ENCODE measurements at regions not wholly inside any gene's neighbourhood (a gene's known extent, or its start where the extent isn't known, plus 50 kb on each side); places are given as distances from the start of the nearest gene placed in this dataset.
A peak's percentile ranks its signal among the peaks of the same experiment; 100 is the strongest.

- DNase-seq (ENCODE audit: low spot score): peak; percentile 69
Observed at GRCh38 chr3:103055021-103055520, 620.3 kb downstream of the ZPLD1 start.

GRCh38 chr3:103056542-103056941 lies 621.7 kb downstream of the ZPLD1 start:
- DNase-seq (ENCODE audit: low spot score): no peak

GRCh38 chr3:103057003-103057402 lies 622.2 kb downstream of the ZPLD1 start:
- DNase-seq (ENCODE audit: low spot score): peak; percentile 29

- DNase-seq (ENCODE audit: low spot score): no peak
Observed at GRCh38 chr3:103057487-103057886, 622.7 kb downstream of the ZPLD1 start.

DNA sequence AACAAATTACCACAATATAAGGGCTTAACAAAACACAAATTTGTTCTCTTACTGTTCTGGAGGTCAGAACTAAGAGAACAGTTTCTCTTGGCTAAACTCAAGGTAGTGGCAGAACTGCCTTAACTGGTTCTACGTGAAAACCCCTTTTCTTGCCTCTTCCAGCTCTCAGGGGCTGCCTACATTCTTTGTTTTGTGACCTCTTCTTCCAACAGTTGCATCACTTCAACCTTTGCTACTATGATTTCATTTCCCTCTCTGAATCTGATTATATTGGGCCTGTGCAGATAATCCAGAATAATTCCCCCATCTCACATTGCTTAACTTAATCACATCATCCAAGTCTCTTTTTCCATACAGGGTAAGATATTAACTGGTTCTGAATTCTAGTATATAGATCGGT lies 624.6 kb downstream of the ZPLD1 start:
- no peak for DNase-seq (ENCODE audit: low spot score)

GRCh38 chr3:103060242-103060641 lies 625.4 kb downstream of the ZPLD1 start:
- no peak for DNase-seq (ENCODE audit: low spot score)

DNA sequence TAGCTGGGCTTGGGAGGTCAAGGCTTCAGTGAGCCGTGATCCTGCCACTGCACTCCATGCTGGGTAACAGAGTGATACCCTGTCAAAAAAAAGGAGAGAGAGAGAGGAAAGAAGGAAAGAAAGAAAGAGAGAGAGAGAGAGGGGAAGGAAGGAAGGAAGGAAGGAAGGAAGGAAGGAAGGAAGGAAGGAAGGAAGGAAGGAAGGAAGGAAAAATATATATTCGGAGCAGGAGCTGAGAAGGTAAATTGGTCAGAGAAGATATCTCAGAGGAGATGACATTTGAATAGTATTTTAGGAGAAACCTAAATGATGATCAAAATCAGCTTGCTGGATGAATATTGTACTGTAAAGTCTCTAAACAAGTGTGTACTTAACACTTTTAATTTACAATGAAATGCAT lies 633.1 kb downstream of the ZPLD1 start:
- DNase-seq (ENCODE audit: low spot score): no peak

GRCh38 chr3:103075282-103075681 lies 640.5 kb downstream of the ZPLD1 start:
- DNase-seq (ENCODE audit: low spot score): no peak

DNA sequence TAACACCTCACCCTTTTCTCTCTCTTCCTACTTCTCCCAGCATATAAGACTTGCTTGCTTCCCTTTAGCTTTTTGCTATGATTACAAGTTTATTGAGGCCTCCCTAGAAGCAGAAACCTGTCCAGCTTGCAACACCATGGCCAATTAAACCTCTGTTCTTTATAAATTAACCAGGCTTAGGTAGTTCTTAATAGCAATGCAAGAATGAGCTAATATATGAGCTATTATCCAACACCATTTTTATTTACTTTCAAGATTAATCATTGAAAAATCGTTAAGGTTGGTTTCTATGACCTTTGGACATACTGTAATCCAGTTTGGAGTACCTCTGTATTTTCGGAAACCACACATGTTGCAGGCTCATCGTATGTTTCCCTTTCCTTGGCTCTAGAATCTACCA lies 643.1 kb downstream of the ZPLD1 start:
- DNase-seq (ENCODE audit: low spot score): peak; percentile 74

- DNase-seq (ENCODE audit: low spot score): peak; percentile 75
Observed at GRCh38 chr3:103082501-103082900, 647.7 kb downstream of the ZPLD1 start.

DNA sequence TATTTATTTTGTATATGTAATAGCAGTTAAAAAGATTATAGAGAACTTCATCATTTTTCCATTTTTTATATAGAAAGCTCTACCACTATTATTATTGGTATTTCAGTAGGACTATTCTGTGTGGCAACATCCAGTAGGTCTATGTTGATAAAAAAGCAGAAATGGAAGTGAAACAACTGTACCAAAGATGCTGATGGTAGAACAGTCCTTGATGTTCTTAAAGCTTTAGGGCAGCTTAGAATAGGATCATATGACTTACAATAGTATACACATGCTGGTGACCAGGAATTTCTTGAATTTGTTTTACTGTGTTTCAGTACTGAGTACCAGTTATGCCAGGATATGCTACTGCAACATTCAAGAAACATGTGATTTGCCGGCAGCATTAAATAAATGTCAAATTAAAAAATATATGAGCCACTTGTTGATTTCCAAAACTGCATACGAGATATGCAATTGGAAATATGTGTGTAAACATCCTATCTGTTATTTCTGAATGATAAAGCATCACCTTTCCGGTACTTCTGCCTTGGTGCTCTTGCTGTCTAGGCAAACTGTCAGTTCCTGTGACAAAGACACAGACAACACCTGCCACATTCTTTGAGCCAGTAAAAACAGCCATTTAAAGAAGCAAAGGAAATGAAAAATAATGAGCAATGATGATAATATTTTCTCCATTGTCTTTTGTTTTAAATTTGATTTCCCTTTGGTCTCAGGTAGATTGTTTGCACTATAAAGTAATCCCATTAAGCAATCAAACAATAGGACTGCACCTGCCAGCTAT lies 649.2 kb downstream of the ZPLD1 start:
- peak; percentile 8 for DNase-seq (ENCODE audit: low spot score)

- peak; percentile 99 for DNase-seq (ENCODE audit: low spot score)
Observed at GRCh38 chr3:103085465-103085864, 650.6 kb downstream of the ZPLD1 start.

- DNase-seq (ENCODE audit: low spot score): no peak
Observed at GRCh38 chr3:103089758-103090157, 654.9 kb downstream of the ZPLD1 start.

GRCh38 chr3:103105206-103105605 lies 670.4 kb downstream of the ZPLD1 start:
- no peak for DNase-seq (ENCODE audit: low spot score)

DNA sequence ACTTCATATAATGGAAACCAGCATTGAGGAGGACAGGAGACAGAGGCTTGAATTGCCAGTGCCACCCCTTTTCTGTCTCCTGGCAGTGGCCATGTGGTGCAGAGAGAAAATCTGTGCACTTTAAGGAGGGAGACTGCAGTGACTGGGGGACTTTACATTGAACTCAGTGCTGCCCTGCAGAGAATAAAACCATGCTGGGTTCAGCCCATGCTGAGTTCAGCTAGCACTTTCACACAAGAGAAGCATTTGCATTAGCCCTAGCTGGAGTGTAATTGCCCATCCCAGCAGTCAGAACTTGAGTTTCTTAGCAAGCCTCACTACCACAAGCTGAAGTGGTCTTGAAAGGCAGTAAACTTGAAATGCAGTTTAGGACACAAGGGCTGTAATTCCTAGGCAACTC lies 677.5 kb downstream of the ZPLD1 start:
- no peak for DNase-seq (ENCODE audit: low spot score)

- DNase-seq (ENCODE audit: low spot score): peak; percentile 46
Observed at GRCh38 chr3:103126115-103126514, 691.3 kb downstream of the ZPLD1 start.

DNA sequence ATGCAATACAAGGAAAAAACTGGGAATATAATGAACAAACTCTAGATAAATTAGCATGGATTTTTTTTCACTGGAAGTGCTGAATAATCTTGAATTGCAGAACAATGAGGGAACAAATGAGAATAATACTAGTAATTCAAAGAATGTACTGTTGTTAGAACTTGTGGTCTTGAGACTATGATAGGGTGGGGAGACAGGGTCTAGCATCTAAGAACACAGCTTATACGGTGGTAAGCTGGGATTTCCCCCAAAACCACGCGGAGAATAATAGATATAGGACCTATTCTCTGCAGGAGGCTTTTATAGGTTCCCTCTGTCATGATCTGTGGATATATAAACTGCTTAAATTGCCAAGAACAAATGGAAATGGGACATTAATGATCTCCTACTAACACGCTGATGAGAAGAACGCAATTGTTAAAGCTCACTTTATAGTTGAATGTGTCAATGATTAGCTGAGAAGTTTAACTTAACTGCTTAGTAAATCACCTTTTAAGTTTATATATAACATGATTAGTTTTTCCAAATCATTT lies 692.3 kb downstream of the ZPLD1 start:
- DNase-seq (ENCODE audit: low spot score): peak; percentile 40

DNA sequence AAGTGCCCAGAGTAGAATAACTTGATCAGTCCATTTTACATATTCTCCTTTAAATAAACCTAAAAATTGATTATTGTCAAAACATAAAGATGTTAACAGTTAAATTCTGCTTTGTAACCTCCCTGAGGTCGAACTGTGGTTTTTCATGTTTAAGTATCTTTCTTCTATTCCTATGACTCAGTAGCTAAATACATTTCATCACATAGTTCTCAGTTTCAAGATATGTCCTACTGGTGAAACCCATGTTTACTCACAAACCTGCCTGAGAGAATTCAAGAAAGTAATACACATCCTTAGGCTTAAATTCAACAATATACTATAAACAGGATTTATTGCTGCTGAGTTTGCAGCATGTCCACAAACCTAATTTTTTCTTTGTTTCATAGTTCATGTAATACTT lies 692.9 kb downstream of the ZPLD1 start:
- DNase-seq (ENCODE audit: low spot score): peak; percentile 47

DNA sequence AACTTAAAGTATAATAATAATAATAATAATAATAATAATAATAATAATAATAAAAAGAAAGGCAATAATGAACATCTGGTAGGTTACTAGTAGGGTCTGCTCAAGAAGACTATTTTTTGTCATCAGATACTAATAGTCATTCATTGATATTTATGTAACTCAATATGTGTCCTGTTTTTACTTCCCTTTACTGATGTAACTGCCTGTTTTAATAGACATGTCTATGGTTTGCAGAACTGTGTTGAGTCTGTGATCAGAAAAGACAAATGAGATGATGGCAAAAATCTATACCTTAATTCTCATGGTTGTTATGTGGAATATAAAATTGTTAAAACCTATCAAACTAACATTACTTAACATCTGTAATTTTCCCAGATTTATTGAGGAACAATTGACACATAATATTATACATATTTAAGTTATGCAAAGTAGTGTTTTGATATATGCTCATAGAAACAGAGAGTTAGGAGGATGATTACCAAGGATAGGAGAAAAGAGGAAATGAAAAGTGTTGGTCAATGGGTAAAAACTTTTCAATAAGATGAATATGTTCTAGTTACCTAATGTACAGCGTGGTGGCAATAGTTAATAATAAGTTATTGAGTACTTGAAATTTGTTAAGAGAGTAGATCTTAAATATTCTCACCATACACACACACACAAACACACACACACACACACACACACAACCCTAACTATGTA lies 699.4 kb downstream of the ZPLD1 start:
- no peak for DNase-seq (ENCODE audit: low spot score)

- no peak for DNase-seq (ENCODE audit: low spot score)
Observed at GRCh38 chr3:103136621-103137020, 701.8 kb downstream of the ZPLD1 start.

- DNase-seq (ENCODE audit: low spot score): no peak
Observed at GRCh38 chr3:103137830-103138229, 703.0 kb downstream of the ZPLD1 start.

- no peak for DNase-seq (ENCODE audit: low spot score)
Observed at GRCh38 chr3:103158183-103158582, 723.4 kb downstream of the ZPLD1 start.

- no peak for DNase-seq (ENCODE audit: low spot score)
Observed at GRCh38 chr3:103166890-103167289, 732.1 kb downstream of the ZPLD1 start.
